ENCODE measurements at regions not wholly inside any gene's neighbourhood (a gene's known extent, or its start where the extent isn't known, plus 50 kb on each side); places are given as distances from the start of the nearest gene placed in this dataset.

DNA sequence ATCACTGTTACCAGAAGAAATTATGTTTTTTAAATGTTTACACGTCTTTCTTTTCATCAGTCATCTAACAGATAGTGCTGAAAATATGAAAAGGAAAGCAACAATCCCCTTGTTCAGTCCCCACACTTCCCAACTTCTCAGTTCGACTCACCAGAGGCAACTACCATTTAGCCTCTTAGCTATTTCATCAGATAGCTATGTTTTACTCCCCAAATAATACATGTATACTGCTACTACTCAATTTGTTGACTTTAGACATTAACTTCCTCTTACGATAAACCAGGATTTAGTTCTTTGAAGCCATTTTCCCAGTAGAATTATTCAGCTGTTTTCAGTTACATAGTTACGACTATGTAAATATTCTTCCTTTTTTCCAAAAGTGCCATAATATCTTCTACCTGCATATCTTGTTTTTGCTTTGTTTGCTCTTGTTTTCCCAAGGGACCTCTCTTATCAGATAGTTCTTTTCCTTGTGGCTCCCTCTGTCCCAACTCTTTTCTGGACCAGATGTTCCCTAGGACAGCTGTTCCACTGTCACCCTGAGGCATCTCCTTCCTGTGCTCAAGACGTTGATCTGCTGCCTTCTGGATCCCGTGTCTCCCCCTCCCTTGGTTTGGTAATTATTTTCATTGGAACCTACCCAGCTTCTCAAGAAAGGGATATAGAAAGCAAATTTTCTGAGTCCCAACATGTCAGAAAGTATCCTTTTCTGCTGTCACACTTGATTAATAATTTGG is 289.3 kb upstream of the TANK start:
- DNase-seq (ENCODE audit: insufficient read length, low spot score) = no peak
- TF ChIP-seq, protein P1, sequence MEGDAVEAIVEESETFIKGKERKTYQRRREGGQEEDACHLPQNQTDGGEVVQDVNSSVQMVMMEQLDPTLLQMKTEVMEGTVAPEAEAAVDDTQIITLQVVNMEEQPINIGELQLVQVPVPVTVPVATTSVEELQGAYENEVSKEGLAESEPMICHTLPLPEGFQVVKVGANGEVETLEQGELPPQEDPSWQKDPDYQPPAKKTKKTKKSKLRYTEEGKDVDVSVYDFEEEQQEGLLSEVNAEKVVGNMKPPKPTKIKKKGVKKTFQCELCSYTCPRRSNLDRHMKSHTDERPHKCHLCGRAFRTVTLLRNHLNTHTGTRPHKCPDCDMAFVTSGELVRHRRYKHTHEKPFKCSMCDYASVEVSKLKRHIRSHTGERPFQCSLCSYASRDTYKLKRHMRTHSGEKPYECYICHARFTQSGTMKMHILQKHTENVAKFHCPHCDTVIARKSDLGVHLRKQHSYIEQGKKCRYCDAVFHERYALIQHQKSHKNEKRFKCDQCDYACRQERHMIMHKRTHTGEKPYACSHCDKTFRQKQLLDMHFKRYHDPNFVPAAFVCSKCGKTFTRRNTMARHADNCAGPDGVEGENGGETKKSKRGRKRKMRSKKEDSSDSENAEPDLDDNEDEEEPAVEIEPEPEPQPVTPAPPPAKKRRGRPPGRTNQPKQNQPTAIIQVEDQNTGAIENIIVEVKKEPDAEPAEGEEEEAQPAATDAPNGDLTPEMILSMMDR (IDR thresholded peaks at IDR 0.05; ENCODE audit: insufficient read depth, missing control alignments) = no peak
- no peak for FAIRE-seq

DNA sequence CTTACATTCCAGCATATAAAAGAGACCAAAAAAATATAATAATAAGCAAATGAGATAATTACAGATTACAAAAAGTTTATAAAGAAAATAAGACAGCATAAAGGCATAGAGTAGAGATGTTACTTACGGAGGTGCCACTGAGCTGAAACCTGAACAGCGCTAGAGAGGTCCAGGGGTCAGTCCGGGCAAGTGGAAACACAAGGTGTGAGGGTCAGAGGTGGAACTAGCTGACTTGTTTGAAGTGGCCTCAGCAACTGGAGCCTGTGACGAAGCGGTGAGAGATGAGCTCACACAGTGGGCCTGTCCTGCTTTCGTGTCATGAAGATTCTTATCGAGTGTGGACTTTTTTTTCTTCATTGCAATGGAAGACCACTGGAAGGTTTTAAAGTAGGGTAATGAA is 288.3 kb upstream of the TANK start:
- no peak for FAIRE-seq
- DNase-seq (ENCODE audit: insufficient read length, low spot score) = no peak
- TF ChIP-seq, protein P1 (IDR thresholded peaks at IDR 0.05; ENCODE audit: insufficient read depth, missing control alignments) = no peak

DNA sequence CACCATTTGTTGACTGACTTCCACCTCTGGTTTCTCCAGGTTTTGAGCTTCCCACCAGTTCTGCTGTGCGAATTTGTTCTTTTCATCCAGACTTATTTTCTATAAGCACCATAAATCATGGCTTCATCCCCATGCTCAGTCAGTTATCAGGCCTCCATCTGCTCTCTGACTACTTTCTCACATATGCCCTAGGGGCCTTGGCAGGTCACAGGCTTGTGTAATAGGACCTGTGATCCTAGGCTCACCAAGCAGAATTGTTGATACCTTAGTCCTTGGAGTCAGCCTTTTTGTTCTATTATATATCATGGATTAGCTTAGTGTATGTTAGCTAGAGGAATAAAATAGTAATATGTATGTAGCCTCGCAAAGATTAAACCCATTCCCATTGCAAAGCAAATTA is 284.2 kb upstream of the TANK start:
- DNase-seq (ENCODE audit: insufficient read length, low spot score) = no peak
- TF ChIP-seq, protein P1 (IDR thresholded peaks at IDR 0.05; ENCODE audit: insufficient read depth, missing control alignments) = no peak
- FAIRE-seq = no peak

DNA sequence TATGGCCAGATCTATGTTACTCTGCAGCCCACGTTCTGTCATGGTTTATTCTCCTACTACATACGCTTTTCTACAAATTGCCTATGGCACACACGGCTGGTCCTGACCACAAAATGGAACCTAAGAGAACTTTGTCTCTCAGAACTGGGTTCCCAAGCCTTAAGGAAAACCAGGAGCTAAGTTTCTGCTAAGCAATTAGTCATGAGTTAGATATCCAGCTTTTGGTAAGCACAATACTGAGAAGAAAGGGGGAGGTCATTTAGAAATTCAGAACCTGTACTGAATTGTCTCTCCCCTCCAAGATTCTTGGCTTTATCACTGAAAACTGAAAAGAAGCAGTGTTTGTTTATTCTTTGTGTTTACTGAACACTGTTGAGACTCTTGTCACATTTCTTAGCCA is 283.5 kb upstream of the TANK start:
- DNase-seq (ENCODE audit: insufficient read length, low spot score) = no peak
- TF ChIP-seq, protein P1 (IDR thresholded peaks at IDR 0.05; ENCODE audit: insufficient read depth, missing control alignments) = no peak
- FAIRE-seq = no peak

DNA sequence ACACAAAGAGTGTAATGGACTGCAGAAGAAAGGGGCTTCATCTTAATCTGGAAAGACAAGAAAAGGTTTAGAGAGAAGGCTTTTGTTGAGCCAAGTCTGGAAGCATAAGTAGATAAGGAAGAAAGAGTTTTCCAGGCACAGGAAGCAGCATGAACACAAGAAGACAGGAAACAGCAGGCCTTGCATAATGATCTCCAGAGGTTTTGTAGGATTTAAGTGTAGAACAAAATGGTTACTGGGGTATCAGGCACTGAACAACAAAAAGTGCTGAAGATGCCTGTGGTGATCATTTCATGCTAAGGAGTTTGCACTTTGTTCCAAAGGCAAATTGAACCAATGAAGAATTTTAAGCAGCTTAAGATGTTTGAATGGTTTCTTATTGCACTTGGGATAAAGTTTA is 281.6 kb upstream of the TANK start:
- FAIRE-seq = no peak

DNA sequence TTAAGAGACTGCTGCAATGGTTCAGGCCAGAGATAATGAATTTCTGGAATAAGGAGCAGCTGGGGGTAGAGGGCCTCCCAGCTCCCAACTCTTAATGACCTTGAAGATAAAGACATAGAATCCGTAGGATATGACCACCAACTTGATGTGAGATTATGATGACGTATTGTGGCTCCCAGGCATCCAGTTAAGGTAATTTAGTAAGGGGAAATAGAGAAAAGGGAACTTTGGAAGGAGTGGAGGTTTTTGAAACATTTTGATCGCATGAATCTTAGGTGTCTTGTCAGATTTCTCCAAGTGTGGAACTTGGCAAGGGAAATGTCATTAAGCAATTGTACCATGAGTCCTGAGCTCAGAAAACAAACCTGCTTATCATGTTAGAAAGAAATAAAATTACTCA is 277.3 kb upstream of the TANK start:
- no peak for DNase-seq (ENCODE audit: insufficient read length, low spot score)
- TF ChIP-seq, protein P1 (IDR thresholded peaks at IDR 0.05; ENCODE audit: insufficient read depth, missing control alignments) = no peak
- no peak for FAIRE-seq

More for the DNA sequence above, 281.6 kb upstream of the TANK start:
- no peak for DNase-seq (ENCODE audit: insufficient read length, low spot score)
- TF ChIP-seq, protein P1 (IDR thresholded peaks at IDR 0.05; ENCODE audit: insufficient read depth, missing control alignments) = no peak

DNA sequence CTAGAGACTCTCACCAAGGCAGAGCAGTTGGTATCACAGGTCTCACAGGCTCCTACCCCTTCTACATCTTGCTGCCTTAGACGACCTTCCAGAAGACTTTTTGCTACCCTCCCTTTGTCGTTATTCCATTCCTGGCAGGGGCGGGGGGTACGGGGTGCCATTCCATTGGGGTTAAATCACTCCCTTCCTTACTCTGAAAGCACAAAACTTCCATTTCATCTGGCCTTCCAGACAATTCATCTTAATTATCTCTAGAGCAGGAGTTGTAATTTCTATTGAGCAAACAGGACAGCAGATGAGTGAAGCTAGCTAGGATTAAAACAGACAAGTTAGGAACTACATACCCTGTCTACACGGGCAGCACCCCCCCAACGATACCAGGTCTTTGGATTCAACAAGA is 276.2 kb upstream of the TANK start:
- DNase-seq (ENCODE audit: insufficient read length, low spot score) (no peak), FAIRE-seq (no peak)

More for the DNA sequence above, 276.2 kb upstream of the TANK start:
- TF ChIP-seq, protein P1 (IDR thresholded peaks at IDR 0.05; ENCODE audit: insufficient read depth, missing control alignments) = no peak

Data from D721Med (cell line).